Trophoblast cell (in vitro differentiated cells and primary cell): ENCODE measurements at regions not wholly inside any gene's neighbourhood (a gene's known extent, or its start where the extent isn't known, plus 50 kb on each side); places are given as distances from the start of the nearest gene placed in this dataset.

ENCODE experiments used
- DNase-seq, 2 donors: peaks; one replicate each; pipeline ENCODE4 v3.0.0-alpha.2; 2016
- H2AFZ ChIP-seq: 2 replicates; pipeline ENCODE4 v1.6.1; 2013; ENCODE audit warnings: low read length, moderate library complexity, mild to moderate bottlenecking; ENCODE audit not compliant: insufficient read depth, poor library complexity
- H2AK5ac ChIP-seq: 2 replicates; pipeline ENCODE4 v1.6.1; 2013; ENCODE audit warnings: mild to moderate bottlenecking, low read length
- H2BK120ac ChIP-seq: 2 replicates; pipeline ENCODE4 v1.6.1; 2013; ENCODE audit warnings: low read length, mild to moderate bottlenecking, moderate library complexity; ENCODE audit not compliant: insufficient read depth, poor library complexity
- H2BK12ac ChIP-seq: 2 replicates; pipeline ENCODE4 v1.6.1; 2013; ENCODE audit warnings: mild to moderate bottlenecking, low read length, moderate library complexity
- H2BK5ac ChIP-seq: 2 replicates; pipeline ENCODE4 v1.6.1; 2013; ENCODE audit warnings: low read length, low read depth, moderate library complexity, mild to moderate bottlenecking; ENCODE audit not compliant: poor library complexity
- H3K14ac ChIP-seq: 2 replicates; pipeline ENCODE4 v1.6.1; 2013; ENCODE audit warnings: mild to moderate bottlenecking, low read length
- H3K18ac ChIP-seq: 2 replicates; pipeline ENCODE4 v1.6.1; 2013; ENCODE audit warnings: mild to moderate bottlenecking, low read length
- H3K23ac ChIP-seq: 2 replicates; pipeline ENCODE4 v1.6.1; 2013; ENCODE audit warnings: low read length
- H3K27ac ChIP-seq: 2 replicates; pipeline ENCODE4 v1.5.1; 2013; ENCODE audit warnings: low read depth, mild to moderate bottlenecking, inconsistent platforms, low read length, moderate library complexity
- H3K27me3 ChIP-seq: 2 replicates; pipeline ENCODE4 v1.6.1; 2013; ENCODE audit warnings: inconsistent platforms, mild to moderate bottlenecking, low read length, moderate library complexity; ENCODE audit not compliant: insufficient read depth
- H3K36me3 ChIP-seq, 2 experiments: 1 replicate in 1 of 2; 2 replicates in 1 of 2; pipeline ENCODE4 v1.6.1; 2013; ENCODE audit warnings: low read length in 2 of 2, mild to moderate bottlenecking in 2 of 2, moderate library complexity in 1 of 2; ENCODE audit not compliant: insufficient read depth in 2 of 2, control insufficient read depth in 1 of 2
- H3K4ac ChIP-seq: 2 replicates; pipeline ENCODE4 v1.6.1; 2013; ENCODE audit warnings: low read depth, mild to moderate bottlenecking, low read length, moderate library complexity
- H3K4me1 ChIP-seq, 2 experiments: 1 replicate in 1 of 2; 2 replicates in 1 of 2; pipeline ENCODE4 v1.6.1; 2013; ENCODE audit warnings: low read length in 2 of 2, mild to moderate bottlenecking in 2 of 2, moderate library complexity in 1 of 2; ENCODE audit not compliant: insufficient read depth in 2 of 2, control insufficient read depth in 1 of 2
- H3K4me2 ChIP-seq: 2 replicates; pipeline ENCODE4 v1.6.1; 2013; ENCODE audit warnings: inconsistent platforms, mild to moderate bottlenecking, low read length, moderate library complexity
- H3K4me3 ChIP-seq: 2 replicates; pipeline ENCODE4 v1.5.1; 2013; ENCODE audit warnings: mild to moderate bottlenecking, low read depth, low read length, inconsistent platforms
- H3K79me1 ChIP-seq: one replicate; pipeline ENCODE4 v1.6.1; 2013; ENCODE audit warnings: low read length
- H3K79me2 ChIP-seq: 2 replicates; pipeline ENCODE4 v1.6.1; 2013; ENCODE audit warnings: low read length, mild to moderate bottlenecking; ENCODE audit not compliant: control insufficient read depth, insufficient read depth, poor library complexity
- H3K9ac ChIP-seq: 2 replicates; pipeline ENCODE4 v1.6.1; 2013; ENCODE audit warnings: mild to moderate bottlenecking, low read length
- H3K9me3 ChIP-seq: 2 replicates; pipeline ENCODE4 v1.6.1; 2013; ENCODE audit warnings: low read depth, mild to moderate bottlenecking, control low read depth, inconsistent platforms, low read length; ENCODE audit not compliant: insufficient read depth
- H4K12ac ChIP-seq: 2 replicates; pipeline ENCODE4 v1.6.1; 2013; ENCODE audit warnings: low read depth, mild to moderate bottlenecking, low read length, moderate library complexity
- H4K8ac ChIP-seq: 2 replicates; pipeline ENCODE4 v1.6.1; 2013; ENCODE audit warnings: low read depth, mild to moderate bottlenecking, low read length, moderate library complexity
- H4K91ac ChIP-seq: one replicate; pipeline ENCODE4 v1.6.1; 2013; ENCODE audit warnings: low read depth, mild to moderate bottlenecking, low read length, moderate library complexity
- WGBS: extraction: QIAGEN DNeasy Blood & Tissue Kit; methylation state at CpG from one replicate; pipeline ENCODE4 v1.1.7; 2013; ENCODE audit warnings: missing lambda C conversion rate; ENCODE audit not compliant: insufficient read length, insufficient coverage; ENCODE audit errors: extremely low coverage; 5-methylcytosine and 5-hydroxymethylcytosine counted together

DNA sequence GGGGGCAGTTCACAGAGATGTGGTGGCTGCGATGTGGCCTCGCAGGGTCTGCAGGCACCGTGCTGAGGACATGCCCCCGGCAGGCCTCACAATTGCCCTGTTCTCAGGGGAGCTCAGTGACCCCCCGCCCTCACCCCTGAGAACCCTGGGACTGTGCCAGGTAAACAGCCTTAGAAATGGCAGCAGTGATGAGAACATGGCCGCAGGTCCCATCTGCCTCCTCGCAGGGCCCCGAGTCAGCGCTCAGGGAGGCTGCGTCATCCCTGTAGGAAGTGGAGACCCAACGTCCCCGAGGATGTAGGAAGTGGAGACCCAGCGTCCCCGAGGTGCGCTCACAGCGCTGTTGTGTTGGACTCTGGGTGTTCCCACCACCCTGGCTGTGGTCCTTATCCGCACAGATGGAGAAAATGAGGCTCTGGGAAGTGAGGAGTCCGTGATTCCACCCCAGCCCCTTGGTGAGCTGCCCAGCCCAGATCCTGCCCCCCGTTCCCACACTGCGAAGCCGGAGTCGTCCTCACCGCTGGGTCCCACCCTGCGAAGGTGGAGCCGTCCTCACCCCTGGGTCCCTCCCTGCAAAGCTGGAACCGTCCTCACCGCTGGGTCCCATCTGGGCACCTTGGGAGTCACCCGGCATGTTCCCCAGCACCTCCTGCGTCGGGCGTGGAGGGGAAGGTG, 1086.8 kb downstream of the BRD1 start:
- no peak overlapping the region for H3K18ac ChIP-seq
- no peaks in the 10 kb centered on the region for H3K27me3 ChIP-seq
- H3K4me1 ChIP-seq, result no peaks in the 10 kb centered on the region
- no peak overlapping the region for H4K91ac ChIP-seq
- H3K4me3 ChIP-seq, result no peak overlapping the region
- H2BK5ac ChIP-seq, result no peak overlapping the region
- H3K14ac ChIP-seq, result no peak overlapping the region
- H3K9ac ChIP-seq, result no peak overlapping the region
- H3K79me2 ChIP-seq, result no peaks in the 10 kb centered on the region
- no peak overlapping the region for H3K23ac ChIP-seq
- no peaks in the 10 kb centered on the region for H3K79me1 ChIP-seq
- no peak overlapping the region for H3K4me2 ChIP-seq
- no peak for DNase-seq
- no peak overlapping the region for H3K4ac ChIP-seq
- H2BK12ac ChIP-seq, result no peak overlapping the region
- H4K12ac ChIP-seq, result no peak overlapping the region
- no peaks in the 10 kb centered on the region for H3K36me3 ChIP-seq
- no CpG with 5 or more reads among the region's 31 CpGs for WGBS
- H2AK5ac ChIP-seq, result no peak overlapping the region
- H2BK120ac ChIP-seq, result no peak overlapping the region
- H2AFZ ChIP-seq, result no peak overlapping the region
- H3K27ac ChIP-seq, result no peak overlapping the region
- peaks cover 3% of the 10 kb centered on the region for H3K9me3 ChIP-seq
- H4K8ac ChIP-seq, result no peak overlapping the region

- Histone ChIP-seq H3K4me3 (no peak overlapping the region), H3K27ac (no peak overlapping the region), H3K4ac (no peak overlapping the region), H2BK120ac (no peak overlapping the region), H3K9me3 (peaks cover 3% of the 10 kb centered on the region), H3K9ac (no peak overlapping the region), H3K14ac (no peak overlapping the region), H3K23ac (no peak overlapping the region), H3K18ac (no peak overlapping the region), H4K8ac (no peak overlapping the region), H3K36me3 (no peaks in the 10 kb centered on the region), H2BK12ac (no peak overlapping the region), H3K27me3 (no peaks in the 10 kb centered on the region), H3K79me1 (no peaks in the 10 kb centered on the region), H2AFZ (no peak overlapping the region), H3K4me1 (no peaks in the 10 kb centered on the region), H3K4me2 (no peak overlapping the region), H3K79me2 (no peaks in the 10 kb centered on the region), H2AK5ac (no peak overlapping the region), H4K12ac (no peak overlapping the region), H4K91ac (no peak overlapping the region), H2BK5ac (no peak overlapping the region)
- DNase-seq, result no peak
- no CpG with 5 or more reads among the region's 21 CpGs for WGBS
These were observed 1087.5 kb downstream of the BRD1 start for GRCh38 chr22:48740086-48740730.

DNA sequence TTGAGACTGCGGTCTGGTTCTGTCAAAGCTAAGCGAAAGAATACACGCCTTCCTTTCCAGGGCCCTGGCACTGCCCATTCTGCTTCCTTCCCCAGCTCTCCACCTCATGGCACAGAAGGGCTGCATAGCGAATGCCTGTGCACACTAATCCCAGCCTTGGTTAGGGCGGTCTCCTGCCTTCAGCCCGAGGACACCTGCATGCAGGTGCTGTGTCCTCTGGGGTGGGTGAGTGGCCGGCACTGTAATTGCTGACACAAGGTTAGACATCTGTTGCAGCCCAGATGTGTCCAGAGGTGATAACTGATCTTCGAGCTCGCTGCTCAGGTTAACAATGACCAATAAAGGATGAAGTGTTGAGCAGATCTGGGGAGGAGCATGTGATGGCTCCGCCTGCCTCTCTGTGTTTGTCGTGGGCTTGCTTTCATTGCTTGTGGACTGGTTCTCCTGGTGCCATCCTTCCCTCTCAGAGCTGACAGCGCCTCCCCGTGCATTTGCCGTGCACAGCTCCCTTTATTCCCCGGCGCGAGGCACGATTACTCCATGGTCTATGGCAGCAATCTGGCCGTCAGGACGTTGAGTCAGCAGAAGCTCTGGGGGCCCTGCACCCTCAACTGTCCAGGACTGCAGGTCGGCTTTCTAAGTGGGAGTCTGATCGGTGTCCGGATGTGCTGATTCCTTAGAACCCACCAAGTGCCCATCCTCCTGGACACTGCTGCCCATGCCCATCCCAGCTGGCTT, 1088.2 kb downstream of the BRD1 start:
- Histone ChIP-seq H4K12ac (no peak overlapping the region), H3K4me2 (no peak overlapping the region), H3K36me3 (no peaks in the 10 kb centered on the region), H3K4me1 (no peaks in the 10 kb centered on the region), H3K27ac (no peak overlapping the region), H4K8ac (no peak overlapping the region), H3K79me2 (no peaks in the 10 kb centered on the region), H2BK120ac (no peak overlapping the region), H2AFZ (no peak overlapping the region), H3K9ac (no peak overlapping the region), H3K4ac (no peak overlapping the region), H2BK5ac (no peak overlapping the region), H3K9me3 (peaks cover 5% of the 10 kb centered on the region), H4K91ac (no peak overlapping the region), H2BK12ac (no peak overlapping the region), H3K79me1 (no peaks in the 10 kb centered on the region), H3K4me3 (no peak overlapping the region), H3K23ac (no peak overlapping the region), H3K14ac (no peak overlapping the region), H3K18ac (no peak overlapping the region), H2AK5ac (no peak overlapping the region), H3K27me3 (no peaks in the 10 kb centered on the region)
- DNase-seq, result no peak
- WGBS, result no CpG with 5 or more reads among the region's 23 CpGs

DNA sequence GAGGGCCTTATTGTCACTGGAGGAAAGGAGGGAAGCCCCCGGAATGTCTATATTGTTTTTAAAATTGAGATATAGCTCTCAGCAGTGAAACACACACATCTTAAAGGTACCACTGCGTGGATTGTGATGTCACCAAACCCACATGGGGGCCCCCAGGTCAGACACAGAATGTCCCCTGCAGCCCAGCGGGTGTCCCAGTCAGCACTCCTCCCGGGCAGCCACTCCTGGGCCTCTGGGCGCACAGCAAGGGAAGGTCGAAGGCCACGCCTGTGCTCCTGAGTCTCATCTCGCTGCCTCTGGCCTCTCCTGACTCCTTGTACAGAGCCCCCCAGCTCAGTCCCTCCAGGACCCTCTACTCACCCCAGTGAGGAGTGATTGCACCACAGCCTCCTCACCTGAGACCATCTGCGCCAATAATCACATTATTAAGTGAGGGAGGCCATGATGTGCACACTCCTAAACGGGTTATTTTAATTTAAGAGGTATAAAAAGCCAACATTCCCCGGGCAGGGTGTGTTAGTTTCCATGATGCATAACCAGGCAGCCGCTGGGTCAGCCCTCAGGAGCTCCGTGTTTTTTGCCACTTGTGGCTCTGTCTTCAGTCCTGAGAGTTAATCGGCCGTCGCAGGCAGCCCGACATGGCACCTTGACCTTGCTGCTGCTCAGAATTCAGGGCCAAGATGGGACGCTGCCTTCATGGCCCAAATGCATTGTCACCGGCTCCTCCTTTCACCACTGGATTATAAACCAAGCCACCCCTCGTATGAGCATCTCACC, 1089.3 kb downstream of the BRD1 start:
- Histone ChIP-seq H3K79me2 (no peaks in the 10 kb centered on the region), H3K4me1 (no peaks in the 10 kb centered on the region), H2BK12ac (no peak overlapping the region), H3K14ac (no peak overlapping the region), H3K36me3 (no peaks in the 10 kb centered on the region), H3K9me3 (peaks cover 5% of the 10 kb centered on the region), H3K18ac (no peak overlapping the region), H3K9ac (no peak overlapping the region), H3K4me3 (no peak overlapping the region), H2AFZ (no peak overlapping the region), H3K4me2 (no peak overlapping the region), H4K12ac (no peak overlapping the region), H4K8ac (no peak overlapping the region), H3K23ac (no peak overlapping the region), H2AK5ac (no peak overlapping the region), H4K91ac (no peak overlapping the region), H3K27ac (no peak overlapping the region), H3K4ac (no peak overlapping the region), H2BK120ac (no peak overlapping the region), H3K27me3 (no peaks in the 10 kb centered on the region), H3K79me1 (no peaks in the 10 kb centered on the region), H2BK5ac (no peak overlapping the region)
- WGBS, result no CpG with 5 or more reads among the region's 20 CpGs
- no peak for DNase-seq
